SK-N-SH (cell line): ENCODE measurements at regions not wholly inside any gene's neighbourhood (a gene's known extent, or its start where the extent isn't known, plus 50 kb on each side); places are given as distances from the start of the nearest gene placed in this dataset.

Experiments used
- CTCF ChIP-seq: fragments of 200-600 bp; sonication (generic); IDR thresholded peaks from 2 replicates; pipeline ENCODE4 v1.6.1; 2017; ENCODE audit warnings: antibody characterized with exemption, mild to moderate bottlenecking, moderate library complexity
- ELF1 ChIP-seq: IDR thresholded peaks from 2 replicates; pipeline ENCODE4 v1.4.0; 2012
- FOSL2 ChIP-seq: IDR thresholded peaks from 2 replicates; pipeline ENCODE4 v1.4.0; 2012; ENCODE audit warnings: low read depth, mild to moderate bottlenecking, moderate library complexity, borderline replicate concordance
- MAX ChIP-seq: IDR thresholded peaks from 2 replicates; pipeline ENCODE4 v1.4.0; 2012; ENCODE audit warnings: low read depth
- NRF1 ChIP-seq: IDR thresholded peaks from 2 replicates; pipeline ENCODE4 v1.6.1; 2012; ENCODE audit warnings: low read depth, mild to moderate bottlenecking, low read length
- PBX3 ChIP-seq: IDR thresholded peaks from 2 replicates; pipeline ENCODE4; 2012
- POLR2AphosphoS5 ChIP-seq: IDR thresholded peaks from 2 replicates; pipeline ENCODE4 v1.6.1; 2012; ENCODE audit warnings: low read depth, low read length
- RCOR1 ChIP-seq: fragments of 150-350 bp; IDR thresholded peaks from 2 replicates; pipeline ENCODE4 v1.6.1; 2017; ENCODE audit warnings: antibody characterized with exemption, low read length
- REST ChIP-seq: IDR thresholded peaks from 2 replicates; pipeline ENCODE4 v1.6.1; 2012; ENCODE audit warnings: mild to moderate bottlenecking, low read depth, low read length, moderate library complexity
- TCF12 ChIP-seq: IDR thresholded peaks from 2 replicates; pipeline ENCODE4 v1.4.0; 2012
- YY1 ChIP-seq: IDR thresholded peaks from 2 replicates; pipeline ENCODE4 v1.4.0; 2012; ENCODE audit warnings: low read depth, mild to moderate bottlenecking

- TF ChIP-seq CTCF (no peak), YY1 (no peak), MAX (no peak), REST (no peak), FOSL2 (no peak), ELF1 (no peak), NRF1 (no peak), PBX3 (no peak), TCF12 (no peak), RCOR1 (no peak), POLR2AphosphoS5 (no peak)
These were observed 318.3 kb downstream of the AGTPBP1 start for GRCh38 chr9:85423422-85423821.
